CD14-positive monocyte (primary cell): ENCODE measurements at regions not wholly inside any gene's neighbourhood (a gene's known extent, or its start where the extent isn't known, plus 50 kb on each side); places are given as distances from the start of the nearest gene placed in this dataset.

ENCODE experiments used
- DNase-seq, 3 donors: peaks; one replicate each; pipeline ENCODE4 v3.0.0-alpha.2; 2011 to 2022
- H2AFZ ChIP-seq: 2 replicates; pipeline ENCODE4 v1.6.0; 2012; ENCODE audit warnings: mild to moderate bottlenecking, low read depth, low read length, inconsistent platforms; ENCODE audit not compliant: insufficient read depth, poor library complexity, severe bottlenecking
- H3K27ac ChIP-seq, 2 donors: 1 replicate in 1 of 2; 2 replicates in 1 of 2; pipeline ENCODE4 v1.5.1; 2012 to 2013; ENCODE audit warnings: low read length in 2 of 2, control low read depth in 1 of 2, inconsistent platforms in 1 of 2, low read depth in 1 of 2, mild to moderate bottlenecking in 1 of 2
- H3K27me3 ChIP-seq, 2 donors: one replicate each; pipeline versions ENCODE4 v1.6.0 to v1.6.1; 2011 to 2013; ENCODE audit warnings: low read length in 2 of 2; ENCODE audit not compliant: control insufficient read depth in 2 of 2, insufficient read depth in 2 of 2
- H3K36me3 ChIP-seq, 2 donors: replicated peaks in 1 of 2; 1 replicate in 1 of 2; 2 replicates in 1 of 2; pipeline versions ENCODE4 v1.5.1 to v1.6.1; 2012 to 2013; ENCODE audit warnings: low read length in 2 of 2, control low read depth in 1 of 2, inconsistent platforms in 1 of 2, mild to moderate bottlenecking in 1 of 2; ENCODE audit not compliant: insufficient read depth in 2 of 2, control insufficient read depth in 1 of 2
- H3K4me1 ChIP-seq, 2 donors: 1 replicate in 1 of 2; 2 replicates in 1 of 2; pipeline versions ENCODE4 v1.5.1 to v1.6.1; 2012 to 2013; ENCODE audit warnings: low read length in 2 of 2, control low read depth in 1 of 2, inconsistent platforms in 1 of 2, mild to moderate bottlenecking in 1 of 2, moderate library complexity in 1 of 2; ENCODE audit not compliant: insufficient read depth in 2 of 2, control insufficient read depth in 1 of 2
- H3K4me2 ChIP-seq: replicated peaks from 2 replicates; pipeline ENCODE3; 2012; ENCODE audit warnings: low read length, moderate library complexity, mild to moderate bottlenecking; ENCODE audit not compliant: poor library complexity, severe bottlenecking; ENCODE audit errors: extremely low read depth
- H3K4me3 ChIP-seq, 3 experiments: fragments of 200-600 bp in 1 of 3; sonication (generic) in 1 of 3; replicated peaks in 1 of 3; 1 replicate in 2 of 3; 2 replicates in 1 of 3; pipeline ENCODE4 v1.5.1; 2011 to 2013; ENCODE audit warnings: low read length in 3 of 3, mild to moderate bottlenecking in 3 of 3, control low read depth in 2 of 3, low read depth in 2 of 3, inconsistent platforms in 1 of 3, moderate library complexity in 1 of 3
- H3K79me2 ChIP-seq: 2 replicates; pipeline ENCODE4 v1.6.0; 2012; ENCODE audit warnings: mild to moderate bottlenecking, control low read depth, inconsistent platforms, low read length, moderate library complexity; ENCODE audit not compliant: insufficient read depth
- H3K9ac ChIP-seq: 2 replicates; pipeline ENCODE4 v1.6.0; 2017; ENCODE audit warnings: low read length, mild to moderate bottlenecking; ENCODE audit not compliant: insufficient read depth, poor library complexity, severe bottlenecking
- H3K9me3 ChIP-seq, 2 donors: replicated peaks in 1 of 2; 1 replicate in 1 of 2; 2 replicates in 1 of 2; pipeline versions ENCODE4 v1.5.1 to v1.6.1; 2012 to 2013; ENCODE audit warnings: low read length in 2 of 2, control low read depth in 1 of 2; ENCODE audit not compliant: control insufficient read depth in 1 of 2, insufficient read depth in 1 of 2
- H4K20me1 ChIP-seq: 2 replicates; pipeline ENCODE4 v1.6.0; 2012; ENCODE audit warnings: mild to moderate bottlenecking, low read length, control low read depth, moderate library complexity; ENCODE audit not compliant: insufficient read depth
- H3K27ac Mint-ChIP-seq, 7 donors: one replicate each; pipeline ENCODE4 v1.8.0; 2020; ENCODE audit warnings: mild to moderate bottlenecking in 7 of 7, mixed read lengths in 7 of 7, moderate library complexity in 6 of 7, inconsistent platforms in 2 of 7
- H3K27me3 Mint-ChIP-seq, 3 donors: one replicate each; pipeline ENCODE4 v1.8.0; 2021 to 2022; ENCODE audit warnings: low read depth in 3 of 3, mild to moderate bottlenecking in 3 of 3, mixed read lengths in 3 of 3, moderate library complexity in 3 of 3, inconsistent platforms in 1 of 3
- H3K36me3 Mint-ChIP-seq, 2 donors: one replicate each; pipeline ENCODE4 v1.8.0; 2020; ENCODE audit warnings: mixed read lengths in 2 of 2, inconsistent platforms in 1 of 2, mild to moderate bottlenecking in 1 of 2
- H3K4me1 Mint-ChIP-seq: one replicate; pipeline ENCODE4 v1.8.0; 2020; ENCODE audit warnings: mild to moderate bottlenecking, mixed read lengths
- H3K4me3 Mint-ChIP-seq, 2 donors: one replicate each; pipeline ENCODE4 v1.8.0; 2020; ENCODE audit warnings: mild to moderate bottlenecking in 2 of 2, mixed read lengths in 2 of 2, moderate library complexity in 1 of 2
- H3K9me3 Mint-ChIP-seq, 7 donors: one replicate each; pipeline ENCODE4 v1.8.0; 2020 to 2022; ENCODE audit warnings: mixed read lengths in 7 of 7, mild to moderate bottlenecking in 6 of 7, moderate library complexity in 6 of 7, inconsistent platforms in 2 of 7
- CTCF ChIP-seq: fragments of 200-600 bp; IDR thresholded peaks from one replicate; pipeline ENCODE4 v1.8.0; 2022; ENCODE audit warnings: antibody characterized with exemption, mild to moderate bottlenecking
- WGBS: methylation state at CpG from one replicate; pipeline ENCODE4 v1.1.5; 2013; ENCODE audit warnings: missing lambda C conversion rate; ENCODE audit not compliant: insufficient coverage; 5-methylcytosine and 5-hydroxymethylcytosine counted together
- intact Hi-C, 2 donors: fragments of 100-400 bp; cut with micrococcal nuclease; formaldehyde crosslinking; loops; one replicate each; pipeline versions ENCODE4 v1.15.0 to v1.15.1; 2023

- Mint-ChIP-seq H3K9me3 (peaks cover 0 to 7% (median 0%) of the 10 kb centered on the region in 7 donors), H3K36me3 (no peaks in the 10 kb centered on the region), H3K27me3 (peaks cover 1 to 5% (median 4%) of the 10 kb centered on the region in 3 donors), H3K4me3 (no peak overlapping the region), H3K27ac (no peak overlapping the region), H3K4me1 (no peaks in the 10 kb centered on the region)
- Histone ChIP-seq H3K27ac (no peak overlapping the region), H3K9me3 (no peaks in the 10 kb centered on the region), H3K4me2 (no peak overlapping the region), H4K20me1 (no peaks in the 10 kb centered on the region), H3K9ac (no peak overlapping the region), H3K79me2 (no peaks in the 10 kb centered on the region), H3K4me3 (no peak overlapping the region), H3K4me1 (no peaks in the 10 kb centered on the region), H3K27me3 (no peaks in the 10 kb centered on the region), H3K36me3 (no peaks in the 10 kb centered on the region), H2AFZ (no peak overlapping the region)
- no peak for TF ChIP-seq CTCF
- no peak for DNase-seq
- WGBS = no CpG with 5 or more reads among the region's 2 CpGs
- intact Hi-C loops = no loop called here
Measured at GRCh38 chr5:159638954-159639559, 277.2 kb upstream of the ADRA1B start.

- Mint-ChIP-seq H3K36me3 (no peaks in the 10 kb centered on the region), H3K27me3 (peaks cover 1 to 8% (median 4%) of the 10 kb centered on the region in 3 donors), H3K9me3 (peaks cover 0 to 6% (median 0%) of the 10 kb centered on the region in 7 donors), H3K4me1 (no peaks in the 10 kb centered on the region), H3K27ac (no peak overlapping the region), H3K4me3 (no peak overlapping the region)
- H3K4me3 ChIP-seq = no peak overlapping the region
- H2AFZ ChIP-seq = no peak overlapping the region
- no peak overlapping the region for H3K4me2 ChIP-seq
- H3K9ac ChIP-seq = no peak overlapping the region
- TF ChIP-seq CTCF = no peak
- 100% methylated on average over 1 of the region's 3 CpGs for WGBS
- no peaks in the 10 kb centered on the region for H3K36me3 ChIP-seq
- no peak overlapping the region for H3K27ac ChIP-seq
- no peaks in the 10 kb centered on the region for H3K27me3 ChIP-seq
- H3K9me3 ChIP-seq = no peaks in the 10 kb centered on the region
- H3K79me2 ChIP-seq = no peaks in the 10 kb centered on the region
- no peaks in the 10 kb centered on the region for H4K20me1 ChIP-seq
- intact Hi-C loops = no loop called here
- no peaks in the 10 kb centered on the region for H3K4me1 ChIP-seq
- DNase-seq = no peak
Measured at GRCh38 chr5:159639590-159639989, 276.7 kb upstream of the ADRA1B start.
